HepG2 (cell line): ENCODE measurements at regions not wholly inside any gene's neighbourhood (a gene's known extent, or its start where the extent isn't known, plus 50 kb on each side); places are given as distances from the start of the nearest gene placed in this dataset.
"Not testable (repeated sequence)": the region's sequence is repeated elsewhere in the genome, so short reads cannot be mapped to it uniquely, and the experiment has no call there.

Experiments used
- ATAC-seq: fragments of 200-7000 bp; cut with Tn5 transposase; 3 replicates; pipeline ENCODE4 v1.9.1; 2020; ENCODE audit warnings: mild to moderate bottlenecking, moderate library complexity
- BruUV-seq: library from RNA; stranded (reverse); fragments of 400-500 nt; replicated peaks from 2 replicates; lab custom pipeline; 2021; lab: Mats Ljungman, UMichigan
- CTCF ChIA-PET: fragments of 300-600 bp; formaldehyde crosslinking; extraction: SDS; loops from one replicate; lab custom pipeline; 2021; ENCODE audit warnings: low total read pairs, inconsistent platforms, low intra/inter-chr PET ratio; lab: Yijun Ruan, JAX
- POLR2A ChIA-PET: fragments of 350-600 bp; sonication (Branson Sonifier 250); formaldehyde crosslinking; loops from one replicate; lab custom pipeline; 2020; ENCODE audit warnings: antibody characterized with exemption, inconsistent platforms; lab: Yijun Ruan, JAX
- DNase-seq: peaks from one replicate; pipeline ENCODE4 v3.0.0-alpha.2; 2015; ENCODE audit warnings: low spot score
- FAIRE-seq: peaks from 3 replicates; lab custom pipeline; 2011; peaks lifted over from hg19 to GRCh38; lab: Jason Lieb, UNC
- H2AFZ ChIP-seq: one replicate; pipeline ENCODE4 v1.6.1; 2011; ENCODE audit warnings: low read length, inconsistent platforms
- H3K27ac ChIP-seq: fragments of 300-600 bp; 3 replicates; pipeline ENCODE4 v1.8.0; 2011; ENCODE audit warnings: mixed run types, mild to moderate bottlenecking, mixed read lengths, low read length, inconsistent platforms; ENCODE audit not compliant: insufficient read depth; ENCODE audit errors: extremely low read length
- H3K27me3 ChIP-seq, 2 experiments: fragments of 200-600 bp in 1 of 2; 2 replicates in 1 of 2; 3 replicates in 1 of 2; pipeline versions ENCODE4 v1.6.0 to v1.8.0; 2011; ENCODE audit warnings: low read length in 2 of 2, mild to moderate bottlenecking in 2 of 2, moderate library complexity in 2 of 2, inconsistent platforms in 1 of 2; ENCODE audit not compliant: insufficient read depth in 2 of 2, control insufficient read depth in 1 of 2
- H3K36me3 ChIP-seq, 2 experiments: fragments of 200-600 bp in 1 of 2; replicated peaks in 1 of 2; 2 replicates in 1 of 2; 3 replicates in 1 of 2; pipeline versions ENCODE4 v1.5.1 to v1.8.0; 2011; ENCODE audit warnings: low read length in 2 of 2, inconsistent platforms in 1 of 2; ENCODE audit not compliant: insufficient read depth in 2 of 2, control insufficient read depth in 1 of 2
- H3K4me1 ChIP-seq: 2 replicates; pipeline ENCODE4 v1.5.1; 2012; ENCODE audit warnings: low read length, inconsistent platforms; ENCODE audit not compliant: insufficient read depth
- H3K4me2 ChIP-seq: 2 replicates; pipeline ENCODE4 v1.6.0; 2011; ENCODE audit warnings: low read depth, low read length, inconsistent platforms
- H3K4me3 ChIP-seq, 3 experiments: fragments of 200-600 bp in 1 of 3; sonication (generic), shearing (Covaris generic) in 1 of 3; replicated peaks in 1 of 3; 2 replicates each; pipeline ENCODE4 v1.5.1; 2011 to 2016; ENCODE audit warnings: low read length in 3 of 3, inconsistent platforms in 2 of 3, low read depth in 2 of 3, mild to moderate bottlenecking in 2 of 3, control low read depth in 1 of 3, mixed read lengths in 1 of 3; ENCODE audit not compliant: insufficient read depth in 1 of 3
- H3K79me2 ChIP-seq: one replicate; pipeline ENCODE4 v1.6.1; 2011; ENCODE audit warnings: low read length, inconsistent platforms; ENCODE audit not compliant: insufficient read depth
- H3K9ac ChIP-seq: 2 replicates; pipeline ENCODE4 v1.6.0; 2011; ENCODE audit warnings: mild to moderate bottlenecking, low read depth, low read length, inconsistent platforms; ENCODE audit not compliant: insufficient read depth
- H3K9me3 ChIP-seq: 2 replicates; pipeline ENCODE4 v1.5.1; 2012; ENCODE audit warnings: mild to moderate bottlenecking, low read length
- H4K20me1 ChIP-seq: 2 replicates; pipeline ENCODE4 v1.6.0; 2011; ENCODE audit warnings: inconsistent platforms, mild to moderate bottlenecking, low read length, moderate library complexity; ENCODE audit not compliant: insufficient read depth
- HBP1 ChIP-seq: IDR thresholded peaks from 2 replicates; pipeline ENCODE4 v1.6.1; 2016; ENCODE audit warnings: low read depth, control low read depth
- HMGA1 ChIP-seq: sonication (generic); formaldehyde crosslinking; conservative IDR thresholded peaks from 2 replicates; pipeline ENCODE4 v1.4.0; 2020; ENCODE audit warnings: missing genetic modification reagents
- REPIN1 ChIP-seq: sonication (generic); formaldehyde crosslinking; IDR thresholded peaks from 2 replicates; pipeline ENCODE4 v1.8.0; 2022; ENCODE audit warnings: missing genetic modification reagents, low read depth, mild to moderate bottlenecking, borderline replicate concordance
- ZFX ChIP-seq: sonication (generic); formaldehyde crosslinking; IDR thresholded peaks from 2 replicates; pipeline ENCODE4 v1.4.0; 2020; ENCODE audit warnings: mild to moderate bottlenecking, low read depth, missing genetic modification reagents, moderate library complexity
- ZNF143 ChIP-seq: sonication (generic); formaldehyde crosslinking; IDR thresholded peaks from 2 replicates; pipeline ENCODE4 v1.4.0; 2020; ENCODE audit warnings: missing genetic modification reagents
- ZNF329 ChIP-seq: sonication (generic); formaldehyde crosslinking; IDR thresholded peaks from 2 replicates; pipeline ENCODE4 v1.9.0; 2021; ENCODE audit warnings: low read depth, mild to moderate bottlenecking, missing genetic modification reagents
- ZNF773 ChIP-seq: sonication (generic); formaldehyde crosslinking; IDR thresholded peaks from 2 replicates; pipeline ENCODE4 v1.4.0; 2020; ENCODE audit warnings: missing genetic modification reagents, borderline replicate concordance
- ZNF841 ChIP-seq: sonication (generic); formaldehyde crosslinking; IDR thresholded peaks from 2 replicates; pipeline ENCODE4 v1.8.1; 2023; ENCODE audit warnings: missing genetic modification reagents, borderline replicate concordance
- WGBS: methylation state at CpG from one replicate; pipeline ENCODE4 v1.1.6; 2017; ENCODE audit warnings: low lambda C conversion rate; 5-methylcytosine and 5-hydroxymethylcytosine counted together
- in situ Hi-C: cut with HindIII; loops from 2 replicates; pipeline ENCODE4 v1.10.0; 2017; ENCODE audit warnings: low pct_unique_long_range_greater_than_20kb; ENCODE audit not compliant: extremely low pct_ligation_motif_present
- intact Hi-C: fragments of 100-400 bp; cut with micrococcal nuclease; formaldehyde crosslinking; loops from one replicate; pipeline ENCODE4 v1.10.0; 2022; ENCODE audit not compliant: unreplicated experiment
- TF ChIP-seq, protein P1 (sequence below): sonication (generic); formaldehyde crosslinking; IDR thresholded peaks from 2 replicates; pipeline ENCODE4 v1.5.0; 2020; ENCODE audit warnings: mild to moderate bottlenecking, missing genetic modification reagents, borderline replicate concordance
- TF ChIP-seq, protein P2 (sequence below): sonication (generic); formaldehyde crosslinking; IDR thresholded peaks from 2 replicates; pipeline ENCODE4 v1.5.0; 2020; ENCODE audit warnings: missing genetic modification reagents, mild to moderate bottlenecking, borderline replicate concordance
- TF ChIP-seq, protein P3 (sequence below): sonication (generic); formaldehyde crosslinking; IDR thresholded peaks from 2 replicates; pipeline ENCODE4 v1.5.0; 2020; ENCODE audit warnings: missing genetic modification reagents, mild to moderate bottlenecking, borderline replicate concordance

- H3K4me3 ChIP-seq, H3K36me3 ChIP-seq, CTCF ChIA-PET, H3K9ac ChIP-seq, H3K27me3 ChIP-seq, POLR2A ChIA-PET, intact Hi-C loops, H2AFZ ChIP-seq, H3K27ac ChIP-seq, ATAC-seq, FAIRE-seq, H3K79me2 ChIP-seq, H3K4me2 ChIP-seq, H3K9me3 ChIP-seq, in situ Hi-C loops, H3K4me1 ChIP-seq, BruUV-seq, DNase-seq, H4K20me1 ChIP-seq: not testable (repeated sequence)
- 47% methylated on average over 3 of the region's 3 CpGs for WGBS
Measured at GRCh38 chr10:52403801-52404200, 89.7 kb downstream of the DKK1 start.

GRCh38 chr10:52409195-52409594 is 95.1 kb downstream of the DKK1 start:
- Histone ChIP-seq H3K9ac (no peak overlapping the region), H3K4me3 (no peak overlapping the region), H3K9me3 (no peaks in the 10 kb centered on the region), H3K27me3 (no peaks in the 10 kb centered on the region), H3K4me1 (no peaks in the 10 kb centered on the region), H3K79me2 (no peaks in the 10 kb centered on the region), H3K4me2 (no peak overlapping the region), H3K27ac (no peak overlapping the region), H4K20me1 (no peaks in the 10 kb centered on the region), H3K36me3 (no peaks in the 10 kb centered on the region), H2AFZ (no peak overlapping the region)
- ATAC-seq (no peak), DNase-seq (no peak), FAIRE-seq (no peak)
- POLR2A ChIA-PET: no interaction called here
- BruUV-seq: no TSS peak
- WGBS: 13% methylated on average over 2 of the region's 2 CpGs
- CTCF ChIA-PET: no interaction called here
- in situ Hi-C loops: no loop called here
- intact Hi-C loops: no loop called here
- TF ChIP-seq HMGA1 (no peak), ZNF329 (no peak), ZNF143 (no peak), REPIN1 (CRISPR knock-in tag) (no peak), HBP1 (no peak), ZNF841 (CRISPR knock-in tag) (no peak), ZFX (CRISPR knock-in tag) (no peak), ZNF773 (CRISPR knock-in tag) (no peak)
- TF ChIP-seq, protein P1, sequence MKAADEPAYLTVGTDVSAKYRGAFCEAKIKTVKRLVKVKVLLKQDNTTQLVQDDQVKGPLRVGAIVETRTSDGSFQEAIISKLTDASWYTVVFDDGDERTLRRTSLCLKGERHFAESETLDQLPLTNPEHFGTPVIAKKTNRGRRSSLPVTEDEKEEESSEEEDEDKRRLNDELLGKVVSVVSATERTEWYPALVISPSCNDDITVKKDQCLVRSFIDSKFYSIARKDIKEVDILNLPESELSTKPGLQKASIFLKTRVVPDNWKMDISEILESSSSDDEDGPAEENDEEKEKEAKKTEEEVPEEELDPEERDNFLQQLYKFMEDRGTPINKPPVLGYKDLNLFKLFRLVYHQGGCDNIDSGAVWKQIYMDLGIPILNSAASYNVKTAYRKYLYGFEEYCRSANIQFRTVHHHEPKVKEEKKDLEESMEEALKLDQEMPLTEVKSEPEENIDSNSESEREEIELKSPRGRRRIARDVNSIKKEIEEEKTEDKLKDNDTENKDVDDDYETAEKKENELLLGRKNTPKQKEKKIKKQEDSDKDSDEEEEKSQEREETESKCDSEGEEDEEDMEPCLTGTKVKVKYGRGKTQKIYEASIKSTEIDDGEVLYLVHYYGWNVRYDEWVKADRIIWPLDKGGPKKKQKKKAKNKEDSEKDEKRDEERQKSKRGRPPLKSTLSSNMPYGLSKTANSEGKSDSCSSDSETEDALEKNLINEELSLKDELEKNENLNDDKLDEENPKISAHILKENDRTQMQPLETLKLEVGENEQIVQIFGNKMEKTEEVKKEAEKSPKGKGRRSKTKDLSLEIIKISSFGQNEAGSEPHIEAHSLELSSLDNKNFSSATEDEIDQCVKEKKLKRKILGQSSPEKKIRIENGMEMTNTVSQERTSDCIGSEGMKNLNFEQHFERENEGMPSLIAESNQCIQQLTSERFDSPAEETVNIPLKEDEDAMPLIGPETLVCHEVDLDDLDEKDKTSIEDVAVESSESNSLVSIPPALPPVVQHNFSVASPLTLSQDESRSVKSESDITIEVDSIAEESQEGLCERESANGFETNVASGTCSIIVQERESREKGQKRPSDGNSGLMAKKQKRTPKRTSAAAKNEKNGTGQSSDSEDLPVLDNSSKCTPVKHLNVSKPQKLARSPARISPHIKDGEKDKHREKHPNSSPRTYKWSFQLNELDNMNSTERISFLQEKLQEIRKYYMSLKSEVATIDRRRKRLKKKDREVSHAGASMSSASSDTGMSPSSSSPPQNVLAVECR (CRISPR knock-in tag): no peak
- TF ChIP-seq, protein P2, sequence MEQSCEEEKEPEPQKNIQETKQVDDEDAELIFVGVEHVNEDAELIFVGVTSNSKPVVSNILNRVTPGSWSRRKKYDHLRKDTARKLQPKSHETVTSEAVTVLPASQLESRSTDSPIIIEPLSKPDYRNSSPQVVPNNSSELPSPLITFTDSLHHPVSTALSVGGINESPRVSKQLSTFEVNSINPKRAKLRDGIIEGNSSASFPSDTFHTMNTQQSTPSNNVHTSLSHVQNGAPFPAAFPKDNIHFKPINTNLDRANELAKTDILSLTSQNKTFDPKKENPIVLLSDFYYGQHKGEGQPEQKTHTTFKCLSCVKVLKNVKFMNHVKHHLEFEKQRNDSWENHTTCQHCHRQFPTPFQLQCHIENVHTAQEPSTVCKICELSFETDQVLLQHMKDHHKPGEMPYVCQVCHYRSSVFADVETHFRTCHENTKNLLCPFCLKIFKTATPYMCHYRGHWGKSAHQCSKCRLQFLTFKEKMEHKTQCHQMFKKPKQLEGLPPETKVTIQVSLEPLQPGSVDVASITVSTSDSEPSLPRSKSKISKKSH (CRISPR knock-in tag): no peak
- TF ChIP-seq, protein P3, sequence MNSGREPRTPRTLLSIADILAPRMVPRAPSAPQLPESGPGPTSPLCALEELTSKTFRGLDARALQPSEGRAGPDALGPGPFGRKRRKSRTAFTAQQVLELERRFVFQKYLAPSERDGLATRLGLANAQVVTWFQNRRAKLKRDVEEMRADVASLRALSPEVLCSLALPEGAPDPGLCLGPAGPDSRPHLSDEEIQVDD: no peak
